HG03558 (cell line): ENCODE measurements at regions not wholly inside any gene's neighbourhood (a gene's known extent, or its start where the extent isn't known, plus 50 kb on each side); places are given as distances from the start of the nearest gene placed in this dataset.
"Not testable (repeated sequence)": the region's sequence is repeated elsewhere in the genome, so short reads cannot be mapped to it uniquely, and the experiment has no call there.

Experiments
- ATAC-seq: cut with Tn5 transposase; IDR thresholded peaks from one replicate; pipeline ENCODE4 v1.9.1; 2021; ENCODE audit warnings: moderate number of reproducible peaks; ENCODE audit not compliant: unreplicated experiment; ENCODE audit errors: extremely low read depth

- ATAC-seq, result no peak
These were observed 71.8 kb downstream of the LARP7 start for GRCh38 chr4:112708772-112709171.

GRCh38 chr4:112714922-112715901 is 78.3 kb downstream of the LARP7 start:
- ATAC-seq, result no peak

- ATAC-seq, result no peak
These were observed 80.9 kb downstream of the LARP7 start for GRCh38 chr4:112717856-112718255.

- no peak for ATAC-seq
These were observed 84.7 kb downstream of the LARP7 start for GRCh38 chr4:112721627-112722026.

- ATAC-seq, result no peak
These were observed 89.1 kb downstream of the LARP7 start for GRCh38 chr4:112726041-112726440.

DNA sequence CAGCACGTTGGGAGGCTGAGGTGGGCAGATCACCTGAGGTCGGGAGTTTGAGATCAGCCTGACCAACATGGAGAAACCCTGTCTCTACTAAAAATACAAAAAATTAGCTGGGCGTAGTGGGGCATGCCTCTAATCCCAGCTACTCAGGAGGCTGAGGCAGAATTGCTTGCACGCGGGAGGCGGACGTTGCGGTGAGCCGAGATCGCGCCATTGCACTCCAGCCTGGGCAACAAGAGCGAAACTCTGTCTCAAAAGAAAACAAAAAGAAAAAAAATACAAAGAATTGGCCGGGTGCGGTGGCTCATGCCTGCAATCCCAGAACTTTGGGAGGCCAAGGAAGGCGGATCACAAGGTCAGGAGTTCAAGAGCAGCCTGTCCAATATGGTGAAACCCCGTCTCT is 90.8 kb downstream of the LARP7 start:
- not testable (repeated sequence) for ATAC-seq

GRCh38 chr4:112731715-112732114 is 94.8 kb downstream of the LARP7 start:
- ATAC-seq, result no peak

- no peak for ATAC-seq
These were observed 95.2 kb downstream of the LARP7 start for GRCh38 chr4:112732142-112732541.

GRCh38 chr4:112735474-112735951 is 98.6 kb downstream of the LARP7 start:
- peak; percentile 66 for ATAC-seq

GRCh38 chr4:112736718-112737135 is 99.8 kb downstream of the LARP7 start:
- ATAC-seq, result no peak

GRCh38 chr4:112739442-112739841 is 102.5 kb downstream of the LARP7 start:
- ATAC-seq, result no peak

- no peak for ATAC-seq
These were observed 110.1 kb downstream of the LARP7 start for GRCh38 chr4:112747036-112747435.

DNA sequence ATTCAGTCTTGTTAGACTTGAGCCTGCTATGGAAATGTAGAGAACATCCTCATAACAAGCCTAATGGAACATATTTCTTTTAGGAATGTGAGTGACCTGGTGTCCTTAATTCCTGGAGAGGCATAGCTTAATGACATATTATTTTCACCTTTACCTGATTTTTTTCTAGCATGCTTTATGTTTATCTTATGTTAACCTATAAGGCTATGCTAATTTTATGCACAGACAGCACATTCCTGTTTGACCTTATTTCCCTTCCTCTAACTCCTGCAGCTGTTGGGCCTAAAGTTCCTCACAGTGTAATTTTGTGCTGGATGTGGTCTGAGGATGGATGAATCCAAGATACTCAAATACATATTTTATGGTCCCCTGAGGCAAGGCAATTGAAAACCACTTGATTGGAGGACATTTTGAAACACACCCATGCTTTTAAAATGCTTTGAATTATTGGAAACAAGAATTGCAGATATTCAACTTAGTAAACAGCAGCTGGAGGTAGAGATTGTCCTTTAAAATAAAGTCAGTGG is 111.5 kb downstream of the LARP7 start:
- no peak for ATAC-seq

GRCh38 chr4:112750749-112751148 is 113.8 kb downstream of the LARP7 start:
- ATAC-seq, result not testable (repeated sequence)

GRCh38 chr4:112751447-112751846 is 114.5 kb downstream of the LARP7 start:
- no peak for ATAC-seq

GRCh38 chr4:112752061-112752460 is 115.1 kb downstream of the LARP7 start:
- no peak for ATAC-seq

- ATAC-seq, result no peak
These were observed 115.6 kb downstream of the LARP7 start for GRCh38 chr4:112752510-112752909.

DNA sequence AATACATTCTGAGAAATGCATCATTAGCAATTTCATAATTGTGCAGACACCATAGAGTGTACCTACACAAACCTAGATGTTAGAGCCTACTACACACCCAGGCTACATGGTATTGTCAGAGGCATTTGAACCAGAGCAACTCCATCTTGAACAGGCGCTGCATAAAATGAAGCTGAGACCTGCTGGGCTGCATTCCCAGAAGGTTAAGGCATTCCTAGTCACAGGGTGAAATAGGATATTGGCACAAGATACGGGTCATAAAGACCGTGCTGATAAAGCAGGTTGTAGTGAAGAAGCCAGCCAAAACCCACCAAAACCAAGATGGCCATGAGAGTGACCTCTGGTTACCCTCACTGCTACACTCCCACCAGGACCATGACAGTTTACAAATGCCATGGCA is 116.4 kb downstream of the LARP7 start:
- no peak for ATAC-seq

DNA sequence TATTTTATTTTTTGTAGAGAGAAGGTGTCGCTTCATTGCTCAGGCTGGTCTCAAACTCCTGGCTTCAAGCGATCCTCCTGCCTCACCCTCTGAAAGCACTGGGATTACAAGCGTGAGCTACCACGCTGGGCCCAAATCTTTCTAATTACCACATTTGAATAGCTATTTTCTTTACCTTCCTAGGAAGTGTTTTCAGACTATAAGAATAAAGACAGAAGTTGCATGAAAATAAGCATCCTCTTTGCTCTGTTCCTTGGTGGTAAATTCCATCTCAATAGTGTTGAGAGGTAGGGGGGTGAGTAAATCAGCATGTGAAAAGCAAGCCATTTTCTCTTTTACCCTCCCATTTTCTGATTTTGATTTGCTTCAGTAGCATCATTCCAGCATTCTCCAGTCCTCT is 122.4 kb downstream of the LARP7 start:
- no peak for ATAC-seq

DNA sequence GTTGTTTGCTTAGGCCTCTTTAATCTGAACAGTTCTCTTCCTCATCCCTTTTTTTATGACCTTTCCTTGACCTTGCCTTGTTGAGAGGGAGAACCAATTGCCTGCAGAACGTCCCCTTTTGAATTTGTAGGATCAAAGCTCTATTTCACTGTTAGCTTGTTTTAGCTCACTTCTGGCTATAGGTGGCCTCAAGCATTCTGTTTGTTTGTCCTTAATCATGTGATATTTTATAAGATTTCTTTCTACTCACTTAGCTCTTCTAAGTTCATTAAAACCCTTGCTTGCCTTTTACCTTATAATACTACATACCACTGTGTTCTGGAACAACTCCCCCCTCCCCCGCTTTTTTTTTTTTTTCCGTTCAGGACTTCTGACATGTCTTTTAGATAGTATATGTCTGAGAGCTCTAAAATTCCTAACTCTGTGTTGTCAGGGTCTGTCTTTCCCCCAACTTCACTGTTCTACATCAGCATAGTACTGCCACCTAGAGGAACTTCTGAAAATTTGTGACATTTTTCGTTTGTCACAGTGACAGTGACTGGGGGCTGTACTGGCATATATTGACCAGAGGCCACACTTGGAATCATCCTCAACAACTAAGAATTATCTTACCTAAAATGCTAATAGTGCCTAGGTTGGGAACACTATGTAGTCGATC is 128.5 kb downstream of the LARP7 start:
- no peak for ATAC-seq

DNA sequence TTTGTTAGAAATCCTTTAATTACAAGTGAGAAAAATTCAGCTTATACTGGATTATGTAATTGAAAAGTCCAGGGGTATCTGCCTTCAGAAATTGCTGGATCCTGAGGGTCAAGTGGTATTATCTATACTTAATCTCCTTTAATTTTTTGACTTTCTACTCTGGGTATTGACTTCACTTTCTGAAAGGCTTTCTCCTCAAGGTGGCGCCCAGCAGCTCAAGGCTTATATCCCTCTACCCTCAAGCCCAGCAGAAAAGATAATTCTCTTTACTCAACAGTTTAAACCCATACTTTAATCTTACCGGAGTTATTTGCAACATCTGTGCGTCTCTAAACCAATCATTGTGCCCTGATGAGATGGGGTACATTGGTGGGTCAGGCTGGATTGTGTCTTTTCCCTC is 129.5 kb downstream of the LARP7 start:
- no peak for ATAC-seq
